ENCODE measurements at regions not wholly inside any gene's neighbourhood (a gene's known extent, or its start where the extent isn't known, plus 50 kb on each side); places are given as distances from the start of the nearest gene placed in this dataset.

DNA sequence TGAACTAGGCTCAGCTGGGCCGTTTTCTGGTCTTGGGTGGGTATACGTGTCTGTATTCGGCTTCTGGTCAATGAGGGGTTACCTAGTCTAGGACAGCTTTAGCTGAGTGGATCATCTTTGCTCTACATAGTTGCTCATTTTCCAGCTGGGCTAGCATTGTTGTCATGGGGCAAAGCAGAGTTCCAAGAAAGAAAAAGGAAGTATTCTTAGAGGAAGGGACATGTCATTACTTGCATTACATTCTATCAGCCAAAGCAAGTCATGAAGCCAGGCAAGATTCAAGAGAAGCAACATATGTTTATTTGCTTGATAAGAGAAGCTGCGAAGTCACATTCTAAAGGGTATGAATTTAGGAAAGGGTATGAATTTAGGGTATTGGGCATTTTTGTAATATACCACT lies 396.5 kb downstream of the ZNF608 start:
- RAD21 ChIA-PET (ENCODE audit: low non-redundant PET in 1 of 2, low total read pairs in 2 of 2, uncharacterized antibody in 2 of 2, unreplicated experiment in 2 of 2) = no interaction called here
- no peak overlapping the region for H2AFZ ChIP-seq (ENCODE audit: low read depth, low read length, poor library complexity, severe bottlenecking)
- no peak for ATAC-seq

DNA sequence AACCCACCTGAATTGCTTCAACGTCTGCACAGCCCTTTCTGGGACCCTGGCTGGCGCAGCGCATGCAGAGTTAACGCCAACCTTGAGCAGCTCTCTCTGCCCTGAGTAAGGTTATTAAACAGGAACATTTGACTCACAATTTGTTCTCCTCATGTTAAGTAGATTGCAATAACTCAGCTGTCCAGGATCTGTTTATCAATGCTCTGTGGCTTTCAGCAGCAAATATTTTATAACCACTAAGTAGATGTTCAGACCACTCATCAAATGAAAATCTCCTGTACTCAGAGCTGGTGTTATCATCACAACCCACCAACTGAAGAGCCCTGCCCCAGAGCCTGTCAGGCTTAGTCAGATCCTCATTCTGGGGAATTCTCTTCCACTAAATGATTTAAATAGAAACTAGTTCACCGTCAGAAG lies 403.0 kb downstream of the ZNF608 start:
- POLR2A ChIA-PET = no interaction called here
- no peak overlapping the region for H2AFZ ChIP-seq (ENCODE audit: low read depth, low read length, poor library complexity, severe bottlenecking)
- TF ChIP-seq, protein P1, sequence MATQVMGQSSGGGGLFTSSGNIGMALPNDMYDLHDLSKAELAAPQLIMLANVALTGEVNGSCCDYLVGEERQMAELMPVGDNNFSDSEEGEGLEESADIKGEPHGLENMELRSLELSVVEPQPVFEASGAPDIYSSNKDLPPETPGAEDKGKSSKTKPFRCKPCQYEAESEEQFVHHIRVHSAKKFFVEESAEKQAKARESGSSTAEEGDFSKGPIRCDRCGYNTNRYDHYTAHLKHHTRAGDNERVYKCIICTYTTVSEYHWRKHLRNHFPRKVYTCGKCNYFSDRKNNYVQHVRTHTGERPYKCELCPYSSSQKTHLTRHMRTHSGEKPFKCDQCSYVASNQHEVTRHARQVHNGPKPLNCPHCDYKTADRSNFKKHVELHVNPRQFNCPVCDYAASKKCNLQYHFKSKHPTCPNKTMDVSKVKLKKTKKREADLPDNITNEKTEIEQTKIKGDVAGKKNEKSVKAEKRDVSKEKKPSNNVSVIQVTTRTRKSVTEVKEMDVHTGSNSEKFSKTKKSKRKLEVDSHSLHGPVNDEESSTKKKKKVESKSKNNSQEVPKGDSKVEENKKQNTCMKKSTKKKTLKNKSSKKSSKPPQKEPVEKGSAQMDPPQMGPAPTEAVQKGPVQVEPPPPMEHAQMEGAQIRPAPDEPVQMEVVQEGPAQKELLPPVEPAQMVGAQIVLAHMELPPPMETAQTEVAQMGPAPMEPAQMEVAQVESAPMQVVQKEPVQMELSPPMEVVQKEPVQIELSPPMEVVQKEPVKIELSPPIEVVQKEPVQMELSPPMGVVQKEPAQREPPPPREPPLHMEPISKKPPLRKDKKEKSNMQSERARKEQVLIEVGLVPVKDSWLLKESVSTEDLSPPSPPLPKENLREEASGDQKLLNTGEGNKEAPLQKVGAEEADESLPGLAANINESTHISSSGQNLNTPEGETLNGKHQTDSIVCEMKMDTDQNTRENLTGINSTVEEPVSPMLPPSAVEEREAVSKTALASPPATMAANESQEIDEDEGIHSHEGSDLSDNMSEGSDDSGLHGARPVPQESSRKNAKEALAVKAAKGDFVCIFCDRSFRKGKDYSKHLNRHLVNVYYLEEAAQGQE (IDR thresholded peaks at IDR 0.05; ENCODE audit: low read depth) = no peak
- TF ChIP-seq CEBPB (IDR thresholded peaks at IDR 0.05; ENCODE audit: low read depth) (no peak), CBX3 (IDR thresholded peaks at IDR 0.05; ENCODE audit: low read depth) (no peak)

More for the DNA sequence above, 396.5 kb downstream of the ZNF608 start:
- CTCF ChIA-PET = no interaction called here
- H3K9me3 ChIP-seq (ENCODE audit: control insufficient read depth in 1 of 2, insufficient read depth in 1 of 2, low read depth in 1 of 2, low read length in 2 of 2) = no peaks in the 10 kb centered on the region
- no peak overlapping the region for H3K27ac ChIP-seq (ENCODE audit: low read depth, low read length)
- no peaks in the 10 kb centered on the region for H3K36me3 ChIP-seq (ENCODE audit: control insufficient read depth in 1 of 2, insufficient read depth in 2 of 2, low read length in 2 of 2)
- BruUV-seq (replicated peaks) = no TSS peak
- POLR2A ChIA-PET = no interaction called here
- H3K9ac ChIP-seq (ENCODE audit: low read length) = no peak overlapping the region
- no peak overlapping the region for H3K4me2 ChIP-seq (ENCODE audit: low read length)
- no peaks in the 10 kb centered on the region for H3K79me2 ChIP-seq (ENCODE audit: insufficient read depth, low read length)
- no peaks in the 10 kb centered on the region for H3K4me1 ChIP-seq (ENCODE audit: control insufficient read depth in 1 of 2, insufficient read depth in 2 of 2, low read length in 2 of 2)
- intact Hi-C loops (cut with micrococcal nuclease) = no loop called here
- no peaks in the 10 kb centered on the region for H3K9me2 ChIP-seq (ENCODE audit: insufficient read depth)
- TF ChIP-seq SIN3A (IDR thresholded peaks at IDR 0.05; ENCODE audit: low read depth) (no peak), SP1 (IDR thresholded peaks at IDR 0.05; ENCODE audit: low read depth) (no peak), SRF (IDR thresholded peaks at IDR 0.05; ENCODE audit: low read depth) (no peak), POLR2AphosphoS5 (IDR thresholded peaks at IDR 0.05; ENCODE audit: low read depth, low read length) (no peak), JUND (IDR thresholded peaks at IDR 0.05) (no peak), FOSL1 (IDR thresholded peaks at IDR 0.05; ENCODE audit: low read depth) (no peak), CEBPB (IDR thresholded peaks at IDR 0.05; ENCODE audit: low read depth) (no peak)
- no peaks in the 10 kb centered on the region for H3K27me3 ChIP-seq (ENCODE audit: insufficient read depth, low read length)
- H3K4me3 ChIP-seq (replicated peaks in 1 of 2; ENCODE audit: low read depth in 1 of 2, low read length in 2 of 2) = no peak overlapping the region
- H4K20me1 ChIP-seq (ENCODE audit: insufficient read depth) = no peaks in the 10 kb centered on the region
- no peak for DNase-seq (ENCODE audit: low read depth, low spot score)

More for the DNA sequence above, 403.0 kb downstream of the ZNF608 start:
- ChIA-PET RAD21 (ENCODE audit: low non-redundant PET in 1 of 2, low total read pairs in 2 of 2, uncharacterized antibody in 2 of 2, unreplicated experiment in 2 of 2) (no interaction called here), CTCF (no interaction called here)
- H3K27me3 ChIP-seq (ENCODE audit: insufficient read depth, low read length) = no peaks in the 10 kb centered on the region
- DNase-seq (ENCODE audit: low read depth, low spot score) (no peak), ATAC-seq (no peak)
- no peak overlapping the region for H3K27ac ChIP-seq (ENCODE audit: low read depth, low read length)
- H3K4me1 ChIP-seq (ENCODE audit: control insufficient read depth in 1 of 2, insufficient read depth in 2 of 2, low read length in 2 of 2) = no peaks in the 10 kb centered on the region
- no peaks in the 10 kb centered on the region for H4K20me1 ChIP-seq (ENCODE audit: insufficient read depth)
- H3K4me2 ChIP-seq (ENCODE audit: low read length) = no peak overlapping the region
- no peaks in the 10 kb centered on the region for H3K9me2 ChIP-seq (ENCODE audit: insufficient read depth)
- H3K9ac ChIP-seq (ENCODE audit: low read length) = no peak overlapping the region
- no peaks in the 10 kb centered on the region for H3K79me2 ChIP-seq (ENCODE audit: insufficient read depth, low read length)
- intact Hi-C loops (cut with micrococcal nuclease) = no loop called here
- BruUV-seq (replicated peaks) = no TSS peak
- H3K9me3 ChIP-seq (ENCODE audit: control insufficient read depth in 1 of 2, insufficient read depth in 1 of 2, low read depth in 1 of 2, low read length in 2 of 2) = no peaks in the 10 kb centered on the region
- no peak overlapping the region for H3K4me3 ChIP-seq (replicated peaks in 1 of 2; ENCODE audit: low read depth in 1 of 2, low read length in 2 of 2)
- H3K36me3 ChIP-seq (ENCODE audit: control insufficient read depth in 1 of 2, insufficient read depth in 2 of 2, low read length in 2 of 2) = no peaks in the 10 kb centered on the region

All from HCT116 (cell line).